B cell (primary cell): ENCODE measurements at regions not wholly inside any gene's neighbourhood (a gene's known extent, or its start where the extent isn't known, plus 50 kb on each side); places are given as distances from the start of the nearest gene placed in this dataset.

ENCODE experiments used
- ATAC-seq: fragments of 200-7000 bp; cut with Tn5 transposase; one replicate; pipeline ENCODE4 v1.10.0; 2021; ENCODE audit warnings: low read depth, mild to moderate bottlenecking, moderate number of reproducible peaks, moderate library complexity
- CTCF ChIA-PET: fragments of 350-600 bp; sonication (Branson Sonifier 250); formaldehyde crosslinking; loops from one replicate; lab custom pipeline; 2021; ENCODE audit warnings: antibody characterized with exemption, inconsistent platforms; lab: Charles Lee
- POLR2A ChIA-PET: fragments of 350-600 bp; sonication (Branson Sonifier 250); formaldehyde crosslinking; loops from one replicate; lab custom pipeline; 2021; ENCODE audit warnings: antibody characterized with exemption; lab: Charles Lee
- DNase-seq: peaks from one replicate; pipeline ENCODE4 v3.0.0; 2013
- H2AFZ ChIP-seq: 2 replicates; pipeline ENCODE4 v1.6.1; 2012; ENCODE audit warnings: mild to moderate bottlenecking, low read depth, low read length; ENCODE audit not compliant: insufficient read depth, poor library complexity, severe bottlenecking
- H3K27ac ChIP-seq, 2 donors: 1 replicate in 1 of 2; 2 replicates in 1 of 2; pipeline ENCODE4 v1.5.1; 2012 to 2013; ENCODE audit warnings: low read length in 2 of 2, mild to moderate bottlenecking in 2 of 2, moderate library complexity in 1 of 2
- H3K27me3 ChIP-seq, 4 experiments: fragments of 200-600 bp in 1 of 4; sonication (generic) in 1 of 4; replicated peaks in 1 of 4; 1 replicate in 2 of 4; 2 replicates in 2 of 4; pipeline versions ENCODE4 v1.6.1 to v1.7.0; 2013 to 2016; ENCODE audit warnings: low read length in 3 of 4, mild to moderate bottlenecking in 2 of 4, mixed read lengths in 1 of 4, moderate library complexity in 1 of 4; ENCODE audit not compliant: insufficient read depth in 4 of 4, control insufficient read depth in 3 of 4; ENCODE audit errors: control extremely low read depth in 1 of 4
- H3K36me3 ChIP-seq, 2 experiments: replicated peaks in 1 of 2; 1 replicate in 1 of 2; 2 replicates in 1 of 2; pipeline versions ENCODE4 v1.6.1 to v1.7.1; 2013; ENCODE audit warnings: low read length in 1 of 2; ENCODE audit not compliant: insufficient read depth in 2 of 2, control insufficient read depth in 1 of 2; ENCODE audit errors: control extremely low read depth in 1 of 2, extremely low read depth in 1 of 2
- H3K4me1 ChIP-seq, 2 donors: fragments of 200-600 bp in 1 of 2; sonication (generic) in 1 of 2; 1 replicate in 1 of 2; 2 replicates in 1 of 2; pipeline versions ENCODE4 v1.5.1 to v1.6.1; 2013 to 2017; ENCODE audit warnings: low read length in 2 of 2; ENCODE audit not compliant: control insufficient read depth in 2 of 2, insufficient read depth in 2 of 2
- H3K4me2 ChIP-seq: replicated peaks from 2 replicates; pipeline ENCODE3; 2012; ENCODE audit warnings: mild to moderate bottlenecking, low read depth, low read length; ENCODE audit not compliant: poor library complexity, severe bottlenecking
- H3K4me3 ChIP-seq, 5 experiments: fragments of 200-600 bp in 1 of 5; sonication (generic) in 1 of 5; 1 replicate in 3 of 5; 2 replicates in 2 of 5; pipeline versions ENCODE4 v1.5.1 to v1.7.0; 2011 to 2016; ENCODE audit warnings: low read length in 4 of 5, mild to moderate bottlenecking in 4 of 5, low read depth in 2 of 5, control low read depth in 1 of 5, moderate library complexity in 1 of 5; ENCODE audit not compliant: insufficient read depth in 1 of 5; ENCODE audit errors: control extremely low read depth in 1 of 5, extremely low read depth in 1 of 5
- H3K79me2 ChIP-seq: fragments of 200-600 bp; sonication (generic); one replicate; pipeline ENCODE4 v1.6.0; 2016; ENCODE audit warnings: low read length; ENCODE audit not compliant: control insufficient read depth, insufficient read depth
- H3K9ac ChIP-seq: fragments of 200-600 bp; sonication (generic); 2 replicates; pipeline ENCODE4 v1.6.1; 2017; ENCODE audit warnings: mild to moderate bottlenecking, low read length, moderate library complexity
- H3K9me3 ChIP-seq, 3 donors: one replicate each; pipeline versions ENCODE4 v1.6.1 to v1.7.1; 2013; ENCODE audit warnings: low read length in 2 of 3; ENCODE audit not compliant: control insufficient read depth in 2 of 3, insufficient read depth in 1 of 3; ENCODE audit errors: control extremely low read depth in 1 of 3
- H4K20me1 ChIP-seq: 2 replicates; pipeline ENCODE4 v1.6.0; 2012; ENCODE audit warnings: mild to moderate bottlenecking, low read length; ENCODE audit not compliant: insufficient read depth, control insufficient read depth, poor library complexity, severe bottlenecking
- H3K27ac Mint-ChIP-seq: one replicate; pipeline ENCODE4 v1.8.0; 2021; ENCODE audit warnings: mixed read lengths
- H3K27me3 Mint-ChIP-seq: one replicate; pipeline ENCODE4 v1.8.0; 2021; ENCODE audit warnings: mixed read lengths
- H3K4me1 Mint-ChIP-seq: one replicate; pipeline ENCODE4 v1.8.0; 2021; ENCODE audit warnings: mixed read lengths
- H3K4me3 Mint-ChIP-seq: one replicate; pipeline ENCODE4 v1.8.0; 2021; ENCODE audit warnings: mixed read lengths
- H3K9me3 Mint-ChIP-seq: one replicate; pipeline ENCODE4 v1.8.0; 2022; ENCODE audit warnings: mixed read lengths; ENCODE audit not compliant: insufficient read depth
- CTCF ChIP-seq: fragments of 200-600 bp; IDR thresholded peaks from one replicate; pipeline ENCODE4 v1.8.0; 2022; ENCODE audit warnings: antibody characterized with exemption, mild to moderate bottlenecking
- EZH2 ChIP-seq: IDR thresholded peaks from 2 replicates; pipeline ENCODE4 v1.6.1; 2012; ENCODE audit warnings: borderline replicate concordance, low read depth, mild to moderate bottlenecking, moderate library complexity, low read length; ENCODE audit not compliant: insufficient read depth, poor library complexity, severe bottlenecking
- WGBS: methylation state at CpG from one replicate; pipeline ENCODE4 v1.1.5; 2013; ENCODE audit warnings: missing lambda C conversion rate; ENCODE audit not compliant: insufficient coverage; 5-methylcytosine and 5-hydroxymethylcytosine counted together
- intact Hi-C: fragments of 100-400 bp; cut with micrococcal nuclease; formaldehyde crosslinking; loops from one replicate; pipeline ENCODE4 v1.10.0; 2022

GRCh38 chr4:163795885-163796284 is 301.4 kb downstream of the TMA16 start:
- Histone ChIP-seq H3K27ac (no peak overlapping the region), H3K79me2 (no peaks in the 10 kb centered on the region), H3K4me1 (no peaks in the 10 kb centered on the region), H2AFZ (no peak overlapping the region), H3K36me3 (no peaks in the 10 kb centered on the region), H3K9ac (no peak overlapping the region), H3K9me3 (no peaks in the 10 kb centered on the region), H3K27me3 (peaks cover 0 to 5% (median 0%) of the 10 kb centered on the region in 4 experiments), H3K4me2 (no peak overlapping the region), H3K4me3 (no peak overlapping the region), H4K20me1 (no peaks in the 10 kb centered on the region)
- Mint-ChIP-seq H3K4me1 (no peaks in the 10 kb centered on the region), H3K9me3 (no peaks in the 10 kb centered on the region), H3K27me3 (peaks cover 25% of the 10 kb centered on the region), H3K4me3 (no peak overlapping the region), H3K27ac (no peak overlapping the region)
- no CpG with 5 or more reads among the region's 3 CpGs for WGBS
- POLR2A ChIA-PET: no interaction called here
- DNase-seq (no peak), ATAC-seq (no peak)
- intact Hi-C loops: no loop called here
- CTCF ChIA-PET: no interaction called here
- TF ChIP-seq CTCF (no peak), EZH2 (no peak)

- H3K79me2 ChIP-seq: no peaks in the 10 kb centered on the region
- intact Hi-C loops: no loop called here
- no peak for TF ChIP-seq EZH2
- TF ChIP-seq CTCF: no peak
- H3K9ac ChIP-seq: no peak overlapping the region
- H3K9me3 Mint-ChIP-seq: no peaks in the 10 kb centered on the region
- H3K4me1 Mint-ChIP-seq: no peaks in the 10 kb centered on the region
- ChIA-PET CTCF (no interaction called here), POLR2A (no interaction called here)
- H3K9me3 ChIP-seq: no peaks in the 10 kb centered on the region
- H3K36me3 ChIP-seq: no peaks in the 10 kb centered on the region
- no peak overlapping the region for H3K4me3 Mint-ChIP-seq
- H3K27me3 Mint-ChIP-seq: peaks cover 27% of the 10 kb centered on the region
- no peak overlapping the region for H2AFZ ChIP-seq
- DNase-seq (no peak), ATAC-seq (no peak)
- H3K27me3 ChIP-seq: peaks cover 0 to 7% (median 0%) of the 10 kb centered on the region in 4 experiments
- no peak overlapping the region for H3K27ac ChIP-seq
- H3K4me2 ChIP-seq: no peak overlapping the region
- no peaks in the 10 kb centered on the region for H4K20me1 ChIP-seq
- H3K4me3 ChIP-seq: no peak overlapping the region
- no peaks in the 10 kb centered on the region for H3K4me1 ChIP-seq
- no peak overlapping the region for H3K27ac Mint-ChIP-seq
These were observed 309.5 kb downstream of the TMA16 start for GRCh38 chr4:163804001-163804400.
